RWPE1 (cell line): ENCODE measurements at regions not wholly inside any gene's neighbourhood (a gene's known extent, or its start where the extent isn't known, plus 50 kb on each side); places are given as distances from the start of the nearest gene placed in this dataset.

ENCODE experiments used
- CTCF ChIA-PET: fragments of 350-600 bp; sonication (Branson Sonifier 250); formaldehyde crosslinking; extraction: SDS; loops from one replicate; lab custom pipeline; 2021; lab: Yijun Ruan, JAX
- POLR2A ChIA-PET: fragments of 400-600 bp; formaldehyde crosslinking; extraction: SDS; loops from one replicate; lab custom pipeline; 2020; ENCODE audit warnings: antibody characterized with exemption; ENCODE audit not compliant: low non-redundant PET; lab: Yijun Ruan, JAX
- DNase-seq: peaks from one replicate; pipeline ENCODE4 v3.0.0; 2012; ENCODE audit warnings: low spot score
- H3K27ac ChIP-seq: fragments of 450-650 bp; 2 replicates; pipeline ENCODE4 v1.5.1; 2017
- CTCF ChIP-seq: fragments of 450-650 bp; conservative IDR thresholded peaks from 2 replicates; pipeline ENCODE4 v1.5.1; 2017; ENCODE audit warnings: low read depth, mild to moderate bottlenecking

- ChIA-PET CTCF (no interaction called here), POLR2A (no interaction called here)
- H3K27ac ChIP-seq, result no peak overlapping the region
- no peak for DNase-seq
- no peak for TF ChIP-seq CTCF
Measured at GRCh38 chr4:27930291-27930690, 1069.7 kb downstream of the STIM2 start.

GRCh38 chr4:27930976-27931375 lies 1070.3 kb downstream of the STIM2 start:
- no peak for TF ChIP-seq CTCF

GRCh38 chr4:27931584-27931983 lies 1070.9 kb downstream of the STIM2 start:
- TF ChIP-seq CTCF, result no peak
- no peak for DNase-seq
- ChIA-PET POLR2A (no interaction called here), CTCF (interaction anchor here (0.6 to 0.7 kb wide), 2 partner anchors 70 to 262 kb away, joined by 3 to 4 read pairs; no protein-coding TSS in a partner anchor)
- H3K27ac ChIP-seq, result no peak overlapping the region

More at GRCh38 chr4:27930976-27931375, 1070.3 kb downstream of the STIM2 start:
- no peak for DNase-seq
- ChIA-PET CTCF (interaction anchor here (0.6 to 0.7 kb wide), 2 partner anchors 70 to 263 kb away, joined by 3 to 4 read pairs; no protein-coding TSS in a partner anchor), POLR2A (no interaction called here)
- no peak overlapping the region for H3K27ac ChIP-seq

- no peak overlapping the region for H3K27ac ChIP-seq
- TF ChIP-seq CTCF, result no peak
- POLR2A ChIA-PET, result no interaction called here
Measured at GRCh38 chr4:27934871-27935270, 1074.2 kb downstream of the STIM2 start.

GRCh38 chr4:27946799-27947198 lies 1086.2 kb downstream of the STIM2 start:
- H3K27ac ChIP-seq, result no peak overlapping the region
- DNase-seq, result no peak
- TF ChIP-seq CTCF, result no peak
- ChIA-PET POLR2A (no interaction called here), CTCF (no interaction called here)

More at GRCh38 chr4:27934871-27935270, 1074.2 kb downstream of the STIM2 start:
- CTCF ChIA-PET, result interaction anchor here (0.8 kb wide), 1 partner anchor 1328 kb away, joined by 6 read pairs; no protein-coding TSS in a partner anchor
- no peak for DNase-seq

- ChIA-PET POLR2A (no interaction called here), CTCF (no interaction called here)
- TF ChIP-seq CTCF, result no peak
- no peak for DNase-seq
- no peak overlapping the region for H3K27ac ChIP-seq
Measured at GRCh38 chr4:27947302-27947701, 1086.7 kb downstream of the STIM2 start.
